GM21825 (cell line): ENCODE measurements at regions not wholly inside any gene's neighbourhood (a gene's known extent, or its start where the extent isn't known, plus 50 kb on each side); places are given as distances from the start of the nearest gene placed in this dataset.

Experiments
- ATAC-seq: cut with Tn5 transposase; IDR thresholded peaks from one replicate; pipeline ENCODE4 v1.9.1; 2021; ENCODE audit warnings: mild to moderate bottlenecking, moderate library complexity; ENCODE audit not compliant: unreplicated experiment

DNA sequence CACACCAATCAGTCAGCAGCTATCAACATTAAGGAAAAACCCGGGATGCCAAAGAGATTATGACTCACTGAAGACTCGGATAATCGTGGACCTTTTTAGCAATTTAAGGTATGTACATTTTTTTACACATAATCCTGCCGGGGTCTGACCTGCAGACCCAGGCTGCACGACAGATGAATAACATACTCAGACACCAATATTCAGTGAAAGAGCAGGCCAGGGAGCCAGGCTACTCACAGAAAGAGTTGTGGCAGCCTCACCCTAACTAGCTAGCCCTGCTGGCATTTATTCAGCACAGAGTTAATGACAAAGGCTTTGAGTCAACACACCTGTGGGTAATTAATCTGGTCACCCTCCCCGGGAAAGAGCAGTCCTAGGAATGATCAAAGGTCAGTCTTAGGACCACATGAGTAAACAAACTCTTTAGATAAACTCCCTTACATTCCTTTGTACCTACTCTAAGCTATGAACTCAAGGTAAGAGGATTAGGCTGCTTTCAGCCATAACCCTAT, 727.5 kb downstream of the TBL1XR1 start:
- ATAC-seq, result no peak

DNA sequence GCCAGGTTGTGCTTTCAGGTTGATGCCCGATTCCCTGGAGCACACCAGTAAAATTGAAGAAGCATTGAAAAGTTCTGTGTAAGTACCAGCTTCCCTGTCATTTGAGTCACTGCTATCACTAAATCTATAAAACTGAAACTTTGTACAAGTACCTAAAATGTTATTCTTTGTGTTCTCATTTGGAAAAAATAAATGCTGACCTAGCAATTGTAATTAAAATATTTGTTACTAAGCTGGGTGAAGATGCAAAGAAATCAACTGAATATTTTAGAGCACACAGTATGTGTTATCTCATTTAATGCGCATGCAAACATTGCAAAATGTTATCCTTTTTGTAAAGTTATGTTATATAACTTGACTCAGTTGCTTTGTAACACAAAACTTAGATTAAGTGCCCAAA, 733.7 kb downstream of the TBL1XR1 start:
- ATAC-seq, result no peak

DNA sequence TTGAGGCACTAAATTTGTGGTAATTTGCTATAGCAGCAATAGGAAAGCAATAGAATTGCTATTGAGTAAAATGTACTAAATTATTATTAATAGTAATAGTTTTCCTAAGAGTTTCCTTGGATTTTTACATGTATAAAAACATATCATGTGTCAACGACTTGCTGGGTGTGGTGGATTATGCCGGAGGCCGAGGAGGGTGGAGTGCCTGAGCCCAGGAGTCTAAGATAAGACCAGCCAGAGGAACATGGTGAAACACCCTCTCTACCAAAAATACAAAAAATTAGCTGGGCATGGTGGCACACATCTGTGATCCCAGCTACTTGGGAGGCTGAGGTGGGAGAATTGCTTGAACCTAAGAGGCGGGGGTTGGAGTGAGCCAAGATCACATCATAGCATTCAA, 749.9 kb downstream of the TBL1XR1 start:
- ATAC-seq, result no peak

DNA sequence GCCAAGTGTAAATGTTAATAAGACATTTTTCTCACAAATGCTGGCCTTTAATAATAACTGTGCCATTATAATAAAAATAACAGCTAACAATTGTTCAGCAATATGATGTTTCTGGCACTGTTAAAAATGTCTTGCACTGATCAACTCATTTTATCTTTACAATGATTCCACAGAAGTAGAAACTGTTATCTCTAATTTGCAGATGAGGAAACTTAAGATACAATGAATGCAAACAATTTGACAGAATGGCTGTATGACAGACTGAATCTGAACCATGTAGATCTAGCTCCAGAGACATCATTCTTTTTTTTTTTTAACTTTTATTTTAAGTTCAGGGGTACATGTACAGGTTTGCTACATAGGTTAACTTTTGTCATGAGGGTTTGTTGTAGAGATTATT, 755.0 kb downstream of the TBL1XR1 start:
- ATAC-seq, result no peak

DNA sequence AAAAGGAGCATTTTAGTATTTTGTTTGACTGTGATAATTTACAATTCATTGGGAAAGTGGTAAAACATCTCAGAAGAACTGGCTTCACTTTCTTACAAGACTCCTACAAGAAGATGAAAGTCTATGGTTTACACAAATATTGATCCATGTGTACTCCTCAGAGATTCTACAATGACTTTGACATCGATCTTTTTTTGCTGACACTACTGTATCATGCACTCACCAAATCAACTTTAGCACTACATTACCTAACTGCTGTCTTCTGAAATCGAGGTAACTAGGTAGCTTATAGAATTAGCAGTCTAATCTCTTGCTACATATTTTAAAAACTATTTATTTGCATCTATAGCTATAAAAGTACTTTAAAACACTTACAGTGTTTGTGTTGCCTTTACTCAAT, 757.6 kb downstream of the TBL1XR1 start:
- ATAC-seq, result no peak

DNA sequence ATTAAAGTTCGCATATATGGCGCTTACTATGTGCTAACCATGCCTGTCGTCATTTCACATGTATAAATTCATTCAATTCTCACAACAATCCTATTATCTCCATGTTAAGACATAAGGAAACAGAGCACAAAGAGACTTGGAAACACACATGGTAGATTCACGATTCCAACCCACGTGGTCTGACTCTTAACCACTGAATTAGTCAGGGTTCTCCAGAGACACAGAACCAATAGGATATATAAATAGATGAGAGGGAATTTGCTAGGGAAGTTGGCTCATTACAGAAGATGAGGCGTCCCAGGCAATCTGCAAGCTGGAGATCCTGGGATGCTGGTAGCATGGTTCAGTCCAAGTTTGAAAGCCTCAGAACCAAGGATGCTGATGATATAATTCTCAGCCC, 765.3 kb downstream of the TBL1XR1 start:
- ATAC-seq, result no peak

DNA sequence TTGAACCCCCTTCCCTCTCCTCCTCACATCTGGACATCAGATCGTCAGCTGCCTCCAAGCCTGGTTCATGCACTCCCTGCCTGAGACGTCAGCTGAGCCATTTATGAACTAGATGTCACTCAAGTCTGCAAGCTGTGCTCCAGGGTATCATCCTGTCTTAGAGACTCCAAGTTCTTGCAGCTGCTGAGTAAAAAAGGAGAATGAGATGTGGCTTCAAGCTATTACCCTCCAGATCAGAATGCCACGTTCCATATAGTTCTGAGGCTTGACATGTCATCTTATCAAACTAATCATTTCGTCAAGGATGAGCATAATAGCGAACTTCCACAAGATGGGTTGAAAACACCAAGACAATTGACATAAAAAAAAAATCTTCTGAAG, 766.3 kb downstream of the TBL1XR1 start:
- no peak for ATAC-seq

DNA sequence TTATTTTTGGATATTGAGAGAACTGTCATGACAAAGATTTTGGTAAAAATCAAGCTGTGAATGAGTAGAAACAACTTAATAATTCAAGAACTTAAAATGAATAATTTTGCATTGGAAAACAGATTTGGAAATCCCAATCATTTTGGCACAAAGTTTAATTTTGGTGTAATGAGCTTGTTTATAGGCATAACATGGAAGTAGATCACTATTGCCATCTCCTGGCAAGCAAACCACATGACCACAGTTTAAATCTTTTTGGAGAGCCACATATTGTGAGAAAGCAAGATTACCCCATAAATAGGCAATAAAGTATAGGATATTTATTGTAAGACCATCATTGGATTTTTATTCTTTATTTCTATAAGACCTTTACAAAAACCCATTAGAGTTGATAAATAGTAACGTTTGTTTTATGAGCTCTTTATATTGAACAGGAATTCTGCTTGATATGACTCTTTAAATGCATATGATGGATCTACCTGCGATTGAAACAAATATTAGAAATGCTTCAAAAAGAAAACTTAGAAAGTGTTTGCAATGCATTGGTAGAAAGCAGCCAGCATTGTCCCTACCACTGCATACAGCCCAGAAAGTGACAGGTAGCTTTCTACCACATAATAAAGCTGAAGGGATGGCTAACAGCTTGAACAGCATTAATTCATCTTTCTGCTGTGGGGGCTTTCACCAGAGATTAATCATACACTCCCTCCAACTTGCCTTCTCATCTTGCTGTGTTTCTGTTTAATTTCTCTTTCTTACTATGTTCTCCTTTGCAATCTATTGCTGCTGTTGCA, 766.8 kb downstream of the TBL1XR1 start:
- no peak for ATAC-seq

DNA sequence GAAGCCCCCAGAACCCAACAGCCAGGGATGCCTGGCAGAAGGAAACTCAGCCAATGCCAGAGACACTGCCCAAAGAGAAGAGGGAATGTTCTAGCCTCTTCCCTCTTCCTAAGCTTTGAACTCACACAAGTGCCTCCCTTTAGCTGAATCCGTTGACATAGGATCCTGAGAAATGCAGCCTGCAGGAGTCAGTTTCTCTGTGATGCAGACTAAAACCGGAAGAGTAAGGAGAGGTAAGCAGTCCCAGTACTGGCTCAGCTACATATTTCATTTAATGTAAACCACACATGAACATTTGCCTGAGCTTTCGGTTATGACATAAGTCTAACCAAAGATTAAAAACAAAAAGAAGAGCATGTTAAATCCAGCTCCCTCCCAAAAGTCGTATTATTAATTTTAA, 768.7 kb downstream of the TBL1XR1 start:
- no peak for ATAC-seq

DNA sequence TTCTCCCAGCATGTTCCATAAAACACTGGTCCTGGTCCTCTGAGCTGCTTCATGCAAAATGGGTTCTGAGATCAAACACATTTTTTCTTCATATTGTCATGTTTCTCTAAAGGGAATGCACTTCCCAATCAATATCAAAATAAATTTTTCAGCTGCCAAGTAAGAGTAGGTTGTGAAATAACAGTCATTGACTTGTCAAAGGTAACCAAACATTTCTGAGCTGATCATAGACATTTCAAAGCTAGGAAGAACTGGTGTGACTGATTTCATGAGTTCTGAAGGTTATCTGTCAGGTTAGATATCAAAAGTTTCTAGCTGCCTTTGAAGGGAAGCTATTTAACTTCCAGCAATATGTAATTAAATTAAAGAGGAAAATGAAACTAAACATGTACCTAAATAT, 770.9 kb downstream of the TBL1XR1 start:
- no peak for ATAC-seq

DNA sequence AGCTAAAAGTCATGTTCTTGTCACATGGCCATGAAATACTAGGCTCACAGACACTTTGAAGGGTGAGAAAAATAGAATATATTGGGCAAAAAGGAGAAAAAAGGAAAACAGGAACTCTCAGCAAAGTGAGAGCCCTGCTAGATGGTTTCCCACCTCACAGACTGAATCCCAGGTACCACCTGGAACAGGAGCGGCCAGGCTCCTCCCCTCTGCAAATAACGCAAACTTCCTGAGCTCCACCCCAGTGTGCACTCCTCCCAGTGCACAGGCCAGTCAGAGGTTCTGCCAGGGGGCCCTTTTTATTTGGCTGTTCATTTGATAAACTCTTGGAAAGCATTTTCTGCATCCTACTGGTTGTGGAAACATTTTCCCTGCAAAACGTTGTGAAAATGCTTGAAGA, 780.4 kb downstream of the TBL1XR1 start:
- ATAC-seq, result no peak

DNA sequence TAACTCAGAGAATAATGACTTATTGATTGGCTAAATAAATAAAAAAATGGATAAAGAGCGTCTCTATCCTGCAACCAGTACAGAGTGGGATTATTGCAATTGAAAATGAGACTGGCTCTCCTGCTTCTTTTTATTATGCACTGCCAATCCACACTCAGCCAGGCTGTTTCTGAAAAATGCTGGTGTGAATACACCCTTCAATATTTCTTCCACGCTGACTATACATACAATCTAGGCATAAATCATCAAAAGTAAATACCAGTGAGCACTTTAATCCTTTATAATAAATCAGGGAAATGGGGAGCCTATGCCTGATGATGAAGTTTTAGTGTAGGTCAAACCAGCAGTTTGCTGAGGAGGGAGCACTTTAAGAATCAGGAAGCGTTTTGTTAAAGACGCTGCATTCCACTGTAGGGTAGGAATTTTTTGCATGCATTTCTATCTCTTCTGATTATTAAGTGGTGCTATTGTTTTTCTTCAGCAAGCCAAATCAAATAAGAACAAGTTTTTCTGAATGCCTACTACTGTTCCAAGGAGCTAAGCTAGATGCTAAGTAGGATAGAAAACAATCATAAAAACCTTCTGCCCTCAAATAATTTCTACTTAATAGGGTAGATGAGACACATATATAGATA, 781.5 kb downstream of the TBL1XR1 start:
- ATAC-seq, result no peak

DNA sequence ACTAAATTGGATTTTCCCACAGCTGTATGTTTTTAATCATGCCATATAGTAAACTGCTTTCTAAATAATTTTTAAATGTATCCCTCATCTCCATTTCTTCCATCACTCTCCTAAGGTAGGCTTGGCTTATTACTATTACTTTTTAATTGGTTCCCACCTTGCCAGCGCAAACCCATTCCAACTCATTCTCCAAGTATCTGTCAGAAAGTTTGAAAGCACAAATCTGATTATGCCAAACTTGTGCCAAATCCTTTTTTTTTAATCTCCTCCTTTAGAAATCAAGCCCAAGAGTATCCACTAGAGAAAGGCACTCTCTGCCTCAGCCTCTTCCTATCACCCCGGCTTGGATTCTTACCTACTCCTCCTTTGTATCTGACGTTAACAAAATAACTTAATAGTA, 784.5 kb downstream of the TBL1XR1 start:
- no peak for ATAC-seq

DNA sequence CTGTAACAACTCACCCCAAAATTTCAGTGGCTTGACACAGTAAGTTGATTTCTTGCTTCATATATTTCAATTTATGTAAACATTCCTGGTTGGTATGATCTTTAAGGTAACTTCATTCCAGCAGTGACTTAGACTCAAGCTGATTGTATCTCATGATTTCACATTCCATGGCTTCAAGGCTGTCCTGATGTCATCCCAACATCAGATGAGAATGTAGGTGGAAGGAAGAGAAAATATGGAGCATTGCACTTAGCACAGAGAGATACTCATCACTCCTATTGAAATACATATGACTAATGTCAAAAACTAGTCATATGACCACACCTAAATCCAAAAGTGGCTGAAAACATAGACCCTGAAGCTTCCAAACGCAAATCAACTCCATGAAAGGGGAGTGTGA, 793.8 kb downstream of the TBL1XR1 start:
- no peak for ATAC-seq

DNA sequence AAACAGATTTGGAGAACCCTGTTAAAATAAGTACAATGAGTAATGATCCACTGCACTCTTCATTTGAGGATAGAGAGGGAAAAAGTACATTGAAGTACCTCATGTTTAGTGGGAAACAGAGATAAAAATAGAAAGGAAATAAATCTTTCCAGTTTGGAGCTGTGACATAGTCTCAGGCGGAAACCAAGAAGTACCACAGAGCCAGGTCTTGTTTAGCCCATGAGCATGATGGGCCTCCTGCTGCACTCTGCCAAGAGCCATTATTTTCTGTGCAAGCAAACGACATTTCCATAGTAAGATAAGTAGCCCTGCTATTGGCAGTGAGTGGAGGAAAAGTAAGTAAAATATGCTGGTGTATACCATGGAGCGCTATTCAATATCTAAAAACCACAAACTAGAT, 796.1 kb downstream of the TBL1XR1 start:
- no peak for ATAC-seq

DNA sequence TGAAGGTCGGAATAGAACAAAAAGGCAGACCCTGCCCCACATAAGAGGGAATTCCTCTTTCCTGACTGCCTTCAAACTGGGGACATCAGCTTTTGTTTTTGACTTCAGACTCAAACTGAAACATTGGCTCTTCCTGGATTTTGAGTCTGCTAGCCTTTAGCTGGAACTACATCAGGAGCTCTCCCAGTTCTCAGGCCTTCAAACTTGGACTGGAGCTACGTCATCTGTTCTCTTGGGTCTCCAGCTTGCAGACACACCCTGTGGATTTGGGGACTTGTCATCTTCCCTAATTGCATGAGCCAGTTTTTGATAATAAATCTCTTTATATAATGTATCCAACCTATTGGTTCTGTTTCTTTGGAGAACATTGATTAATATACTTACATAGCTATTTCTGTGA, 798.1 kb downstream of the TBL1XR1 start:
- no peak for ATAC-seq

DNA sequence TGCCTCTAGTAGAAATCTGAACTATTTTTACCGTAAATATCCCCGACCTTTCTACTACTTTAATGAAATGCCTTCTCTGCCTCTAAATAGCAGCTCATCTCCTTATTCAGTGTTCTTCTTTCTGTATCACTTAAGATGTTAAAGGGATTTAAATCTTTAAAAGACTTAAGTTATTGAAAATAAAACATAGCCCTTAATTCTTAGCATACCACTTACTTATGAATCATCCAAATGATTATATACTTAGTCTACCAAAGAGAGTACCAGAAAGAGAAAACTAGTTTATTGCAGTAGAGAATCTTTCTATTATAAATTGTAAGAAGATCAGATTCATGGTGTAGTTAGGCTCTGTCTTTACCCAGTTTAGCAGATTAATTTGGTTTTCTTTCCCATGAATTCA, 802.0 kb downstream of the TBL1XR1 start:
- no peak for ATAC-seq

DNA sequence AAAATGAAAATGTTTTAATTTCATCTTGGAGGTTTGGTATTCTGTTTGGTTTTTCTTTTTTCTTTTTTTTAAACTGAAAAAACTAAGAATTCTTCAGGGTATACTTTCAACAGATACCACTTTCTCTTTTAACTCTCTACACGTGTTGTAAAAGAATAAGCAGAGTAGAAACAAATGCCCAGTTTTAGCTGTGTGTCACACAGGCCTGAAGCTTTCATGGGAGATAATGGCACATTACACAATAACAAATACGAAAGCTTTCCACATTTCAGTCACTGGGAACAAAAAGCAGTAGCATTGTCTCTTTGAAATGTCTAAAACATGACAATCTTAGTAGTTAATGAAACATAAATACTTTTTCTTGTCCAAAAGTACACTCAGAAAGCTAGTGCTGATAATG, 818.5 kb downstream of the TBL1XR1 start:
- ATAC-seq, result no peak

DNA sequence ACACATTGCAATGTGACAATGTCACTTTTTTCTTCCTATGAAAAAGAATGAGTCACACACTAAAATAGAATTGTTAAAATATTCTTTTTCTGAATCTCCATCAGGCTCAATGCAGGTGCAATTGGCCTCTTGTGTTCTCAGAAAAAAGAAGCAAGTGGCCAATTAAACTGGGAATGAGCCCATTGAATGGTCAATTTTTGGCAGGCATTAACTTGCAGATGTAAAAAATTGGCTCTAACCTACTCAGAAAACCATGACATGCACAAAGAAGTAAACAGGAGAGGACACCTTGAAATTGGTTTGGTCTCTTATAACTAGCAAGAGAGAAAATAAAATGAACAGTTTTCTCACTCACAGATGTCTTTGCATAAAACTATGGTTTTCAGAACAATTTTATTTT, 820.8 kb downstream of the TBL1XR1 start:
- ATAC-seq, result no peak

DNA sequence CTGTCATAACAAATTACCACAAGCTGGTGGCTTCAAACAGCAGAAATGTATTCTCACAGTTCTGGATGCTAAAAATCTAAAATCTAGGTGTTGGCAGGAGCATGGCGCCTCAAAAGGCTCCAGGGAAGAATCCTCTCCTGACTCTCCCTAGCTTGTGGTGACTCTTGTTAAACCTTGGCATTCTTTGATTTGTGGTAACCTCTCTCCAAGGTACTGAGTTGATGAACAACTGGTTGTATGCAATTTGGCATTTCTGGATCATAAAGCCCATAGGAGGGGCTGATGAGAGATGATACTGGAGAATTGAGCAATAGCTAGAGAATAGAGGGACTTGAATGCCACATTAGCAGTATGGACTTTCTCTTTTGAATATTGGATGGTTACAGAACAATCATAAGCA, 821.8 kb downstream of the TBL1XR1 start:
- no peak for ATAC-seq

DNA sequence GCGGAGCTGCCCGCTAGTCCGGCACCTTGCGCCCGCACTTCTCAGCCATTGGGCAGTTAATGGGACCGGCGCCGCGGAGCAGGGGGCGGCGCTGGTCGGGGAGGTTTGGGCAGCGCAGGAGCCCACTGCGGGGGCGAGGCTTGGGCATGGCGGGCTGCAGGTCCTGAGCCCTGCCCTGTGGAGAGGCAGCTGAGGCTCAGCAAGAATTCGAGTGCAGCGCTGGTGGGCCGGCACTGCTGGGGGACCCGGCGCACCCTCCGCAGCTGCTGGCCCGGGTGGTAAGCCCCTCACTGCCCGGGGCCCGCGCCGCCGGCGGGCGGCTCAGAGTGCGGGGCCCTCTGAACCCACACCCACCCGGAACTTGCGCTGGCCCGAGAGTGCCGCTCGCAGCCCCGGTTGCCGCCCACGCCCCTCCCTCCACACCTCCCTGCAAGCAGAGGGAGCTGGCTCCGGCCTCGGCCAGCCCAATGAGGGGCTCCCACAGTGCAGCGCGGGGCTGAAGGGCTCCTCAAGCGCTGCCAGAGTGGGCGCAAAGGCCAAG, 835.0 kb downstream of the TBL1XR1 start:
- no peak for ATAC-seq

DNA sequence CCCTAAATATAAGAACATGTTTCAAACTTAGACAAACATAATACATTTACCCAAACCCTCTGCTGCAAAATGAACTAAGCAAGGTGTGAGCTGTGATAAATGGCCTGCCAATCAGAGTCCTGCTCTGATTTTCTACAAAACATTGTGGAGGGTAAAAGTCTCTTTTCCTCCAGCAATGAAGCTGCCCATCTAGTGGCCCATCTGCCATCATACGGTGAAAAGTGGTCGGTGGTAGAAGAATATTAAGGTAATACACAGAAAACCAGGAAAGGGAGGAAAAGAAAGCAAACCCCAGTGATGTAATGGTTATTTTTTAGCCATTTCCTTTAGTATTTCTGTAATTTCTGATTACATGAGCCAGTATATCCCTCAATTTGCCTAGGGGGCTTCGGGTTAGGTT, 838.1 kb downstream of the TBL1XR1 start:
- ATAC-seq, result no peak
